ENCODE measurements at regions not wholly inside any gene's neighbourhood (a gene's known extent, or its start where the extent isn't known, plus 50 kb on each side); places are given as distances from the start of the nearest gene placed in this dataset.
"Not testable (repeated sequence)": the region's sequence is repeated elsewhere in the genome, so short reads cannot be mapped to it uniquely, and the experiment has no call there.

GRCh38 chr4:96992443-96992842 is 1150.8 kb downstream of the STPG2 start:
- H3K9me3 Mint-ChIP-seq: peaks cover 0 to 14% of the 10 kb centered on the region in 2 donors
- no peaks in the 10 kb centered on the region for H3K4me1 Mint-ChIP-seq
- H3K27ac Mint-ChIP-seq: no peak overlapping the region
- H3K4me3 Mint-ChIP-seq: no peak overlapping the region
- ATAC-seq (no peak), DNase-seq (no peak)
- no peaks in the 10 kb centered on the region for H3K27me3 Mint-ChIP-seq

GRCh38 chr4:96993560-96993959 is 1149.7 kb downstream of the STPG2 start:
- H3K4me3 Mint-ChIP-seq: no peak overlapping the region
- H3K27ac Mint-ChIP-seq: no peak overlapping the region
- no peaks in the 10 kb centered on the region for H3K4me1 Mint-ChIP-seq
- H3K27me3 Mint-ChIP-seq: no peaks in the 10 kb centered on the region
- H3K9me3 Mint-ChIP-seq: peaks cover 0 to 14% of the 10 kb centered on the region in 2 donors
- no peak for DNase-seq
- no peak for ATAC-seq

GRCh38 chr4:97003715-97004114 is 1139.6 kb downstream of the STPG2 start:
- Mint-ChIP-seq H3K27me3 (no peaks in the 10 kb centered on the region), H3K4me3 (no peak overlapping the region), H3K9me3 (no peaks in the 10 kb centered on the region)

GRCh38 chr4:97013309-97013708 is 1130.0 kb downstream of the STPG2 start:
- H3K27ac Mint-ChIP-seq: no peak overlapping the region
- no peak for ATAC-seq
- H3K27me3 Mint-ChIP-seq: no peaks in the 10 kb centered on the region
- H3K9me3 Mint-ChIP-seq: peaks cover 7 to 8% of the 10 kb centered on the region in 2 donors
- no peaks in the 10 kb centered on the region for H3K4me1 Mint-ChIP-seq
- no peak overlapping the region for H3K4me3 Mint-ChIP-seq
- no peak for DNase-seq

More at GRCh38 chr4:97003715-97004114, 1139.6 kb downstream of the STPG2 start:
- no peak for ATAC-seq
- H3K4me1 Mint-ChIP-seq: no peaks in the 10 kb centered on the region
- H3K27ac Mint-ChIP-seq: no peak overlapping the region
- no peak for DNase-seq

- no peak for ATAC-seq
- no peak overlapping the region for H3K27ac Mint-ChIP-seq
Observed at GRCh38 chr4:97013711-97014110, 1129.6 kb downstream of the STPG2 start.

GRCh38 chr4:97015301-97015700 is 1128.0 kb downstream of the STPG2 start:
- no peaks in the 10 kb centered on the region for H3K27me3 Mint-ChIP-seq
- H3K4me1 Mint-ChIP-seq: no peaks in the 10 kb centered on the region
- H3K4me3 Mint-ChIP-seq: no peak overlapping the region
- H3K9me3 Mint-ChIP-seq: peaks cover 7 to 15% of the 10 kb centered on the region in 2 donors
- DNase-seq (no peak), ATAC-seq (no peak)
- no peak overlapping the region for H3K27ac Mint-ChIP-seq

More at GRCh38 chr4:97013711-97014110, 1129.6 kb downstream of the STPG2 start:
- H3K4me3 Mint-ChIP-seq: no peak overlapping the region
- no peaks in the 10 kb centered on the region for H3K27me3 Mint-ChIP-seq
- peaks cover 7 to 8% of the 10 kb centered on the region in 2 donors for H3K9me3 Mint-ChIP-seq
- no peak for DNase-seq
- H3K4me1 Mint-ChIP-seq: no peaks in the 10 kb centered on the region

- no peak for ATAC-seq
- no peak overlapping the region for H3K4me3 Mint-ChIP-seq
- H3K4me1 Mint-ChIP-seq: no peaks in the 10 kb centered on the region
- peaks cover 7 to 15% of the 10 kb centered on the region in 2 donors for H3K9me3 Mint-ChIP-seq
- no peaks in the 10 kb centered on the region for H3K27me3 Mint-ChIP-seq
- no peak for DNase-seq
- H3K27ac Mint-ChIP-seq: no peak overlapping the region
Observed at GRCh38 chr4:97016186-97016907, 1126.9 kb downstream of the STPG2 start.

GRCh38 chr4:97027728-97028410 is 1115.4 kb downstream of the STPG2 start:
- Mint-ChIP-seq H3K27me3 (no peaks in the 10 kb centered on the region), H3K27ac (no peak overlapping the region), H3K9me3 (peaks cover 10 to 26% of the 10 kb centered on the region in 2 donors), H3K4me3 (no peak overlapping the region), H3K4me1 (no peaks in the 10 kb centered on the region)
- no peak for DNase-seq
- no peak for ATAC-seq

- H3K4me3 Mint-ChIP-seq: no peak overlapping the region
- DNase-seq (no peak), ATAC-seq (no peak)
- peaks cover 2 to 17% of the 10 kb centered on the region in 2 donors for H3K9me3 Mint-ChIP-seq
- H3K4me1 Mint-ChIP-seq: no peaks in the 10 kb centered on the region
- no peaks in the 10 kb centered on the region for H3K27me3 Mint-ChIP-seq
- H3K27ac Mint-ChIP-seq: no peak overlapping the region
Observed at GRCh38 chr4:97028785-97029184, 1114.5 kb downstream of the STPG2 start.

- ATAC-seq, DNase-seq, H3K4me3 Mint-ChIP-seq, H3K4me1 Mint-ChIP-seq, H3K27me3 Mint-ChIP-seq, H3K27ac Mint-ChIP-seq: not testable (repeated sequence)
- peaks cover 3 to 18% of the 10 kb centered on the region in 2 donors for H3K9me3 Mint-ChIP-seq
Observed at GRCh38 chr4:97037411-97038145, 1105.7 kb downstream of the STPG2 start.

- H3K27ac Mint-ChIP-seq: no peak overlapping the region
- H3K4me1 Mint-ChIP-seq: no peaks in the 10 kb centered on the region
- H3K27me3 Mint-ChIP-seq: no peaks in the 10 kb centered on the region
- H3K4me3 Mint-ChIP-seq: no peak overlapping the region
- H3K9me3 Mint-ChIP-seq: peaks cover 3 to 16% of the 10 kb centered on the region in 2 donors
- ATAC-seq: no peak
- no peak for DNase-seq
Observed at GRCh38 chr4:97038146-97038516, 1105.1 kb downstream of the STPG2 start.

GRCh38 chr4:97072666-97073065 is 1070.6 kb downstream of the STPG2 start:
- H3K27me3 Mint-ChIP-seq: no peaks in the 10 kb centered on the region
- no peak overlapping the region for H3K4me3 Mint-ChIP-seq
- no peaks in the 10 kb centered on the region for H3K4me1 Mint-ChIP-seq
- DNase-seq: no peak
- no peaks in the 10 kb centered on the region for H3K9me3 Mint-ChIP-seq
- H3K27ac Mint-ChIP-seq: no peak overlapping the region
- ATAC-seq: no peak

GRCh38 chr4:97073194-97073593 is 1070.1 kb downstream of the STPG2 start:
- H3K9me3 Mint-ChIP-seq: no peaks in the 10 kb centered on the region
- no peak overlapping the region for H3K4me3 Mint-ChIP-seq
- H3K27me3 Mint-ChIP-seq: no peaks in the 10 kb centered on the region

GRCh38 chr4:97074531-97074930 is 1068.7 kb downstream of the STPG2 start:
- Mint-ChIP-seq H3K4me1 (no peaks in the 10 kb centered on the region), H3K4me3 (no peak overlapping the region), H3K9me3 (no peaks in the 10 kb centered on the region), H3K27me3 (no peaks in the 10 kb centered on the region), H3K27ac (peak overlapping the region in 1 of 2 donors; percentile 19)
- ATAC-seq (no peak), DNase-seq (no peak)

More at GRCh38 chr4:97073194-97073593, 1070.1 kb downstream of the STPG2 start:
- ATAC-seq: no peak
- H3K4me1 Mint-ChIP-seq: no peaks in the 10 kb centered on the region
- no peak overlapping the region for H3K27ac Mint-ChIP-seq
- no peak for DNase-seq

GRCh38 chr4:97081951-97082350 is 1061.3 kb downstream of the STPG2 start:
- Mint-ChIP-seq H3K4me3 (no peak overlapping the region), H3K27ac (no peak overlapping the region), H3K9me3 (peaks cover 0 to 8% of the 10 kb centered on the region in 2 donors), H3K4me1 (no peaks in the 10 kb centered on the region), H3K27me3 (no peaks in the 10 kb centered on the region)
- ATAC-seq (no peak), DNase-seq (no peak)

- not testable (repeated sequence) for H3K4me3 Mint-ChIP-seq, ATAC-seq, H3K27ac Mint-ChIP-seq, DNase-seq, H3K4me1 Mint-ChIP-seq, H3K27me3 Mint-ChIP-seq
- H3K9me3 Mint-ChIP-seq: peaks cover 4 to 14% of the 10 kb centered on the region in 2 donors
Observed at GRCh38 chr4:97097036-97097435, 1046.2 kb downstream of the STPG2 start.

Measured in stimulated activated naive CD8-positive, alpha-beta T cell treated with anti-CD3 and anti-CD28 coated beads, Interleukin-15, amount 100 ng/mL, for 72 hours (primary cell).